ENCODE measurements at regions not wholly inside any gene's neighbourhood (a gene's known extent, or its start where the extent isn't known, plus 50 kb on each side); places are given as distances from the start of the nearest gene placed in this dataset.

DNA sequence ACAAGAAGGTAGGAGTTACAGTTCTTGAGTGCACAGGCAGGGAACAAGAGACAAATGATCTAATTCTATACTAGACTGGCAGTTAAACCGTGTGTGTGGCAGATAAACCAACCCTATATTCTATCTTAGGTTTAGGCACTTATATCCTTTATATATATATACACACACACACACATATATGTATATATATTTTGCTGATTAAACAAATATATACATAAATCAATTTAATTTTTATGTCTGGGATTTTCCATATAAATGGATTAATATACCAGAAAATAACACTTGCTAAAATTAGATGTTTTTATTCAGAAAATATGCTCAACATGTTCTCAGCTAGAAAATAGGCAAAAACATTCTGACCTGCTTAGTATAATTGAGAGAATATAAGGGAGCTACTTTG is 887.9 kb upstream of the KLHL29 start:
- TF ChIP-seq, protein P1, sequence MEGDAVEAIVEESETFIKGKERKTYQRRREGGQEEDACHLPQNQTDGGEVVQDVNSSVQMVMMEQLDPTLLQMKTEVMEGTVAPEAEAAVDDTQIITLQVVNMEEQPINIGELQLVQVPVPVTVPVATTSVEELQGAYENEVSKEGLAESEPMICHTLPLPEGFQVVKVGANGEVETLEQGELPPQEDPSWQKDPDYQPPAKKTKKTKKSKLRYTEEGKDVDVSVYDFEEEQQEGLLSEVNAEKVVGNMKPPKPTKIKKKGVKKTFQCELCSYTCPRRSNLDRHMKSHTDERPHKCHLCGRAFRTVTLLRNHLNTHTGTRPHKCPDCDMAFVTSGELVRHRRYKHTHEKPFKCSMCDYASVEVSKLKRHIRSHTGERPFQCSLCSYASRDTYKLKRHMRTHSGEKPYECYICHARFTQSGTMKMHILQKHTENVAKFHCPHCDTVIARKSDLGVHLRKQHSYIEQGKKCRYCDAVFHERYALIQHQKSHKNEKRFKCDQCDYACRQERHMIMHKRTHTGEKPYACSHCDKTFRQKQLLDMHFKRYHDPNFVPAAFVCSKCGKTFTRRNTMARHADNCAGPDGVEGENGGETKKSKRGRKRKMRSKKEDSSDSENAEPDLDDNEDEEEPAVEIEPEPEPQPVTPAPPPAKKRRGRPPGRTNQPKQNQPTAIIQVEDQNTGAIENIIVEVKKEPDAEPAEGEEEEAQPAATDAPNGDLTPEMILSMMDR (IDR thresholded peaks at IDR 0.05), result no peak
- no peak for TF ChIP-seq POLR2A (IDR thresholded peaks at IDR 0.05)
- TF ChIP-seq EP300 (IDR thresholded peaks at IDR 0.05), result no peak

Data from ovary (tissue), 3 donors.